SK-N-SH (cell line): ENCODE measurements at regions not wholly inside any gene's neighbourhood (a gene's known extent, or its start where the extent isn't known, plus 50 kb on each side); places are given as distances from the start of the nearest gene placed in this dataset.

ENCODE experiments used
- CTCF ChIA-PET: fragments of 300-600, 350-600 bp; formaldehyde crosslinking; extraction: SDS; loops from one replicate; lab custom pipeline; 2021; lab: Yijun Ruan, JAX
- POLR2A ChIA-PET: fragments of 350-600 bp; sonication (Branson Sonifier 250); formaldehyde crosslinking; extraction: SDS; loops from one replicate; lab custom pipeline; 2020; ENCODE audit warnings: antibody characterized with exemption, inconsistent platforms; lab: Yijun Ruan, JAX
- DNase-seq: peaks from one replicate; pipeline ENCODE4 v3.0.0; 2012
- H2AFZ ChIP-seq: fragments of 200-600 bp; sonication (generic); 2 replicates; pipeline ENCODE4 v1.8.1; 2016; ENCODE audit warnings: antibody characterized with exemption, mild to moderate bottlenecking, low read depth
- H3F3A ChIP-seq: fragments of 200-600 bp; sonication (generic); replicated peaks from 2 replicates; pipeline ENCODE3; 2016; ENCODE audit warnings: antibody characterized with exemption, mild to moderate bottlenecking; ENCODE audit not compliant: insufficient read depth
- H3K27ac ChIP-seq, 2 experiments: fragments of 200-500 bp in 1 of 2; fragments of 200-600 bp in 1 of 2; sonication (Bioruptor generic) in 1 of 2; sonication (generic), shearing (Covaris generic) in 1 of 2; 2 replicates each; pipeline versions ENCODE4 v1.5.1 to v1.6.1; 2014 to 2016; ENCODE audit warnings: low read depth in 2 of 2, inconsistent platforms in 1 of 2, low read length in 1 of 2, mild to moderate bottlenecking in 1 of 2, mixed read lengths in 1 of 2
- H3K27me3 ChIP-seq: fragments of 200-600 bp; sonication (generic), shearing (Covaris generic); 2 replicates; pipeline ENCODE4 v1.6.1; 2016; ENCODE audit warnings: mixed run types; ENCODE audit not compliant: insufficient read depth
- H3K36me3 ChIP-seq, 2 experiments: fragments of 200-500 bp in 1 of 2; fragments of 200-600 bp in 1 of 2; sonication (Bioruptor generic) in 1 of 2; sonication (generic) in 1 of 2; replicated peaks in 1 of 2; 2 replicates each; pipeline versions ENCODE3 to v1.5.1; 2014 to 2016; ENCODE audit warnings: low read length in 1 of 2, mild to moderate bottlenecking in 1 of 2; ENCODE audit not compliant: insufficient read depth in 2 of 2, control insufficient read depth in 1 of 2
- H3K4me1 ChIP-seq, 2 experiments: fragments of 200-500 bp in 1 of 2; fragments of 200-600 bp in 1 of 2; sonication (Bioruptor generic) in 1 of 2; sonication (generic), shearing (Covaris generic) in 1 of 2; 2 replicates each; pipeline versions ENCODE4 v1.5.1 to v1.6.1; 2014 to 2016; ENCODE audit warnings: low read depth in 1 of 2, low read length in 1 of 2, mixed run types in 1 of 2; ENCODE audit not compliant: insufficient read depth in 2 of 2, control insufficient read depth in 1 of 2
- H3K4me2 ChIP-seq: fragments of 200-600 bp; sonication (generic), shearing (Covaris generic); 2 replicates; pipeline ENCODE4 v1.6.1; 2017; ENCODE audit warnings: mixed run types
- H3K4me3 ChIP-seq, 2 experiments: fragments of 200-500 bp in 1 of 2; fragments of 200-600 bp in 1 of 2; sonication (Bioruptor generic) in 1 of 2; sonication (generic), shearing (Covaris generic) in 1 of 2; 2 replicates each; pipeline versions ENCODE4 v1.5.1 to v1.8.1; 2014 to 2016; ENCODE audit warnings: low read depth in 2 of 2, inconsistent platforms in 1 of 2, low read length in 1 of 2, mild to moderate bottlenecking in 1 of 2, mixed read lengths in 1 of 2, moderate library complexity in 1 of 2
- H3K79me2 ChIP-seq: fragments of 200-600 bp; sonication (generic); 2 replicates; pipeline ENCODE4 v1.8.1; 2017; ENCODE audit warnings: mild to moderate bottlenecking; ENCODE audit not compliant: insufficient read depth
- H3K9ac ChIP-seq: fragments of 200-600 bp; sonication (generic); 2 replicates; pipeline ENCODE4 v1.6.1; 2017; ENCODE audit warnings: mixed run types
- H3K9me2 ChIP-seq: fragments of 200-600 bp; sonication (generic); 2 replicates; pipeline ENCODE4 v1.6.1; 2017; ENCODE audit warnings: mixed run types
- H3K9me3 ChIP-seq: fragments of 200-600 bp; sonication (generic); 2 replicates; pipeline ENCODE4 v1.6.1; 2017; ENCODE audit warnings: mixed run types, mild to moderate bottlenecking, moderate library complexity
- H4K20me1 ChIP-seq: fragments of 200-600 bp; sonication (generic); 2 replicates; pipeline ENCODE4 v1.6.1; 2017; ENCODE audit warnings: mild to moderate bottlenecking, mixed run types; ENCODE audit not compliant: insufficient read depth
- EP300 ChIP-seq, 2 experiments: IDR thresholded peaks; 2 replicates each; pipeline versions ENCODE4 v1.4.0 to v1.6.1; 2012; ENCODE audit warnings: borderline replicate concordance in 1 of 2, low read depth in 1 of 2, low read length in 1 of 2
- EZH2phosphoT487 ChIP-seq: fragments of 200-600 bp; sonication (generic); IDR thresholded peaks from 2 replicates; pipeline ENCODE4 v1.6.1; 2017; ENCODE audit warnings: low read depth, mixed run types, mild to moderate bottlenecking, antibody characterized with exemption, moderate library complexity, borderline replicate concordance
- FOXJ3 ChIP-seq: sonication (generic); formaldehyde crosslinking; IDR thresholded peaks from 2 replicates; pipeline ENCODE4 v1.5.1; 2020; ENCODE audit warnings: mild to moderate bottlenecking, missing genetic modification reagents
- GABPA ChIP-seq: IDR thresholded peaks from 2 replicates; pipeline ENCODE4 v1.4.0; 2012; ENCODE audit warnings: low read depth, mild to moderate bottlenecking
- JUND ChIP-seq: IDR thresholded peaks from 2 replicates; pipeline ENCODE4 v1.4.0; 2012
- MEF2A ChIP-seq: IDR thresholded peaks from 2 replicates; pipeline ENCODE4 v1.4.0; 2012; ENCODE audit warnings: low read depth, borderline replicate concordance
- NRF1 ChIP-seq: IDR thresholded peaks from 2 replicates; pipeline ENCODE4 v1.6.1; 2012; ENCODE audit warnings: low read depth, mild to moderate bottlenecking, low read length
- RFX5 ChIP-seq: IDR thresholded peaks from 2 replicates; pipeline ENCODE4 v1.6.1; 2012; ENCODE audit warnings: mild to moderate bottlenecking, improper control_type of control experiment, low read length
- RXRA ChIP-seq: IDR thresholded peaks from 2 replicates; pipeline ENCODE4 v1.4.0; 2012; ENCODE audit warnings: low read depth, mild to moderate bottlenecking, borderline replicate concordance
- SIN3A ChIP-seq: IDR thresholded peaks from 2 replicates; pipeline ENCODE4 v1.6.1; 2012; ENCODE audit warnings: low read depth, mild to moderate bottlenecking, low read length, moderate library complexity, borderline replicate concordance
- SMC3 ChIP-seq: IDR thresholded peaks from 2 replicates; pipeline ENCODE4 v1.6.1; 2012; ENCODE audit warnings: low read depth, low read length, improper control_type of control experiment
- TAF1 ChIP-seq: IDR thresholded peaks from 2 replicates; pipeline ENCODE4 v1.6.1; 2012; ENCODE audit warnings: low read depth, mild to moderate bottlenecking, low read length, moderate library complexity, borderline replicate concordance
- TCF12 ChIP-seq: IDR thresholded peaks from 2 replicates; pipeline ENCODE4 v1.4.0; 2012
- TEAD4 ChIP-seq: IDR thresholded peaks from 2 replicates; pipeline ENCODE4 v1.4.0; 2012; ENCODE audit warnings: mild to moderate bottlenecking, borderline replicate concordance; ENCODE audit not compliant: insufficient read depth
- YY1 ChIP-seq: IDR thresholded peaks from 2 replicates; pipeline ENCODE4 v1.4.0; 2012; ENCODE audit warnings: low read depth, mild to moderate bottlenecking
- WGBS: methylation state at CpG from one replicate; pipeline ENCODE4 v1.1.6; 2017; ENCODE audit warnings: low lambda C conversion rate; 5-methylcytosine and 5-hydroxymethylcytosine counted together
- TF ChIP-seq, protein P1 (sequence below): fragments of 200-600 bp; sonication (generic); IDR thresholded peaks from 2 replicates; pipeline ENCODE4 v1.6.1; 2017; ENCODE audit warnings: antibody characterized with exemption, mild to moderate bottlenecking, moderate library complexity
- TF ChIP-seq, protein P2 (sequence below): fragments of 150-350 bp; IDR thresholded peaks from 2 replicates; pipeline ENCODE4 v1.6.1; 2017; ENCODE audit warnings: antibody characterized with exemption, low read length, low read depth, borderline replicate concordance
- TF ChIP-seq, protein P3 (sequence below): fragments of 150-350 bp; IDR thresholded peaks from 2 replicates; pipeline ENCODE4 v1.6.1; 2016; ENCODE audit warnings: mild to moderate bottlenecking, low read depth, low read length
- TF ChIP-seq, protein P4 (sequence below): IDR thresholded peaks from 2 replicates; pipeline ENCODE4 v1.4.0; 2012; ENCODE audit warnings: low read depth

DNA sequence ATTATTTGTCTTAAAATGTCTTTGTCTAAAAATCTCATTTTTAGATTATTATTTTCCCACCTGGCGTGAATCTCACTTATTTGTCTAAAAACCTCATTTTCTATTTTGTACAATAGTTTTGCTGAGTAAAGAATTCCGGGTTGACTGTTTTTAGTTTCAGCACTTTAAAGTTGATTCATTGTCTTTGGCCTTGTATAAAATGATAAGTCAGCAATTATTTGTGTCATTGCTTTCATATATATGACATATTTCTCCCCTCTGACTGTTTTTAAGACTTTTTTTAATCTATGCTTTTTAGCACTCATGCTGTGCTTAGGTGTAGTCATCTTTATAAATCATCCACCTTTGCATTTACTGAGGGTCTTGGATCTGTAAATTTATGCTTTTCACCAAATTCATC lies 92.1 kb upstream of the DOK6 start:
- Histone ChIP-seq H3K27me3 (no peaks in the 10 kb centered on the region), H3K9me2 (no peaks in the 10 kb centered on the region), H3K36me3 (no peaks in the 10 kb centered on the region), H3K4me2 (no peak overlapping the region), H3K9ac (no peak overlapping the region), H4K20me1 (no peaks in the 10 kb centered on the region), H2AFZ (no peak overlapping the region), H3K9me3 (no peaks in the 10 kb centered on the region), H3K4me3 (no peak overlapping the region), H3K4me1 (no peaks in the 10 kb centered on the region), H3K27ac (no peak overlapping the region), H3K79me2 (no peaks in the 10 kb centered on the region), H3F3A (no peaks in the 10 kb centered on the region)
- CTCF ChIA-PET, result no interaction called here
- no peak for DNase-seq
- TF ChIP-seq, protein P1, sequence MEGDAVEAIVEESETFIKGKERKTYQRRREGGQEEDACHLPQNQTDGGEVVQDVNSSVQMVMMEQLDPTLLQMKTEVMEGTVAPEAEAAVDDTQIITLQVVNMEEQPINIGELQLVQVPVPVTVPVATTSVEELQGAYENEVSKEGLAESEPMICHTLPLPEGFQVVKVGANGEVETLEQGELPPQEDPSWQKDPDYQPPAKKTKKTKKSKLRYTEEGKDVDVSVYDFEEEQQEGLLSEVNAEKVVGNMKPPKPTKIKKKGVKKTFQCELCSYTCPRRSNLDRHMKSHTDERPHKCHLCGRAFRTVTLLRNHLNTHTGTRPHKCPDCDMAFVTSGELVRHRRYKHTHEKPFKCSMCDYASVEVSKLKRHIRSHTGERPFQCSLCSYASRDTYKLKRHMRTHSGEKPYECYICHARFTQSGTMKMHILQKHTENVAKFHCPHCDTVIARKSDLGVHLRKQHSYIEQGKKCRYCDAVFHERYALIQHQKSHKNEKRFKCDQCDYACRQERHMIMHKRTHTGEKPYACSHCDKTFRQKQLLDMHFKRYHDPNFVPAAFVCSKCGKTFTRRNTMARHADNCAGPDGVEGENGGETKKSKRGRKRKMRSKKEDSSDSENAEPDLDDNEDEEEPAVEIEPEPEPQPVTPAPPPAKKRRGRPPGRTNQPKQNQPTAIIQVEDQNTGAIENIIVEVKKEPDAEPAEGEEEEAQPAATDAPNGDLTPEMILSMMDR, result no peak
- no peak for TF ChIP-seq FOXJ3 (CRISPR knock-in tag)
- TF ChIP-seq, protein P2, sequence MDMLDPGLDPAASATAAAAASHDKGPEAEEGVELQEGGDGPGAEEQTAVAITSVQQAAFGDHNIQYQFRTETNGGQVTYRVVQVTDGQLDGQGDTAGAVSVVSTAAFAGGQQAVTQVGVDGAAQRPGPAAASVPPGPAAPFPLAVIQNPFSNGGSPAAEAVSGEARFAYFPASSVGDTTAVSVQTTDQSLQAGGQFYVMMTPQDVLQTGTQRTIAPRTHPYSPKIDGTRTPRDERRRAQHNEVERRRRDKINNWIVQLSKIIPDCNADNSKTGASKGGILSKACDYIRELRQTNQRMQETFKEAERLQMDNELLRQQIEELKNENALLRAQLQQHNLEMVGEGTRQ, result no peak
- TF ChIP-seq, protein P3, sequence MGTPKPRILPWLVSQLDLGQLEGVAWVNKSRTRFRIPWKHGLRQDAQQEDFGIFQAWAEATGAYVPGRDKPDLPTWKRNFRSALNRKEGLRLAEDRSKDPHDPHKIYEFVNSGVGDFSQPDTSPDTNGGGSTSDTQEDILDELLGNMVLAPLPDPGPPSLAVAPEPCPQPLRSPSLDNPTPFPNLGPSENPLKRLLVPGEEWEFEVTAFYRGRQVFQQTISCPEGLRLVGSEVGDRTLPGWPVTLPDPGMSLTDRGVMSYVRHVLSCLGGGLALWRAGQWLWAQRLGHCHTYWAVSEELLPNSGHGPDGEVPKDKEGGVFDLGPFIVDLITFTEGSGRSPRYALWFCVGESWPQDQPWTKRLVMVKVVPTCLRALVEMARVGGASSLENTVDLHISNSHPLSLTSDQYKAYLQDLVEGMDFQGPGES, result no peak
- no peak for TF ChIP-seq TEAD4
- TF ChIP-seq GABPA, result no peak
- TF ChIP-seq YY1, result no peak
- TF ChIP-seq SIN3A, result no peak
- TF ChIP-seq, protein P4, sequence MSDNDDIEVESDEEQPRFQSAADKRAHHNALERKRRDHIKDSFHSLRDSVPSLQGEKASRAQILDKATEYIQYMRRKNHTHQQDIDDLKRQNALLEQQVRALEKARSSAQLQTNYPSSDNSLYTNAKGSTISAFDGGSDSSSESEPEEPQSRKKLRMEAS, result no peak
- no peak for TF ChIP-seq JUND
- TF ChIP-seq SMC3, result no peak
- no peak for TF ChIP-seq RXRA
- no peak for TF ChIP-seq EP300 (IDR thresholded peaks at IDR 0.05; ENCODE audit: borderline replicate concordance in 1 of 2, low read depth in 1 of 2, low read length in 1 of 2)
- TF ChIP-seq TCF12, result no peak
- no peak for TF ChIP-seq NRF1
- no peak for TF ChIP-seq EZH2phosphoT487
- no peak for TF ChIP-seq MEF2A
- TF ChIP-seq TAF1, result no peak
- TF ChIP-seq RFX5, result no peak
- 67% methylated on average over 2 of the region's 2 CpGs for WGBS
- POLR2A ChIA-PET, result no interaction called here
